ENCODE measurements at regions not wholly inside any gene's neighbourhood (a gene's known extent, or its start where the extent isn't known, plus 50 kb on each side); places are given as distances from the start of the nearest gene placed in this dataset.

DNA sequence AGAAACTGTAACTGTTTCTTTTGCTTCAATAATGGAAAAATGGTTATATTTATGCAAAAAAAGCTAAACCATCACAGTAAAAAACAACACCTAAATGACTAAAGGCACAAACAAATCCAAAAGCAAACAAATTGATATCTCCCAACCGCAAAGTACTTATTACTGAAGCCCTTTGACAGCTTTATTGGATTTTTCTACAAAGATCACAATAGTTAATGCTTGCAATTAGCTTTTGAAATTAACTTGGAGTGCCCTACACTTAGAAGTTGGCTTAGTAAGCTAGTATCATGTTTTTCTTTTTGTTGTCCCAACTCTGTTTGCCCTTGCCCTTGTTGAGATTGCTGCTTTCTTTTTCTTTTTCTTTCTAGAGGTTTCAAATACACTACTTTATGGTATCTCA is 257.5 kb downstream of the INHBA start:
- H3K4me3 ChIP-seq = no peak overlapping the region
- WGBS, 4 donors = 89 to 97% (median 90%) methylated on average over 1 of the region's 1 CpG
- H3K4me1 ChIP-seq (replicated peaks in 1 of 2) = no peaks in the 10 kb centered on the region
- no peak for DNase-seq
- H3K9me3 ChIP-seq (replicated peaks in 1 of 3) = no peaks in the 10 kb centered on the region
- no peaks in the 10 kb centered on the region for H3K27me3 ChIP-seq
- no peaks in the 10 kb centered on the region for H3K36me3 ChIP-seq (replicated peaks in 1 of 2)
- no peak overlapping the region for H3K27ac ChIP-seq
- intact Hi-C loops (cut with DNase I) = no loop called here
- no peak for TF ChIP-seq POLR2A (IDR thresholded peaks at IDR 0.05)
- TF ChIP-seq, protein P1, sequence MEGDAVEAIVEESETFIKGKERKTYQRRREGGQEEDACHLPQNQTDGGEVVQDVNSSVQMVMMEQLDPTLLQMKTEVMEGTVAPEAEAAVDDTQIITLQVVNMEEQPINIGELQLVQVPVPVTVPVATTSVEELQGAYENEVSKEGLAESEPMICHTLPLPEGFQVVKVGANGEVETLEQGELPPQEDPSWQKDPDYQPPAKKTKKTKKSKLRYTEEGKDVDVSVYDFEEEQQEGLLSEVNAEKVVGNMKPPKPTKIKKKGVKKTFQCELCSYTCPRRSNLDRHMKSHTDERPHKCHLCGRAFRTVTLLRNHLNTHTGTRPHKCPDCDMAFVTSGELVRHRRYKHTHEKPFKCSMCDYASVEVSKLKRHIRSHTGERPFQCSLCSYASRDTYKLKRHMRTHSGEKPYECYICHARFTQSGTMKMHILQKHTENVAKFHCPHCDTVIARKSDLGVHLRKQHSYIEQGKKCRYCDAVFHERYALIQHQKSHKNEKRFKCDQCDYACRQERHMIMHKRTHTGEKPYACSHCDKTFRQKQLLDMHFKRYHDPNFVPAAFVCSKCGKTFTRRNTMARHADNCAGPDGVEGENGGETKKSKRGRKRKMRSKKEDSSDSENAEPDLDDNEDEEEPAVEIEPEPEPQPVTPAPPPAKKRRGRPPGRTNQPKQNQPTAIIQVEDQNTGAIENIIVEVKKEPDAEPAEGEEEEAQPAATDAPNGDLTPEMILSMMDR (IDR thresholded peaks at IDR 0.05) = no peak

DNA sequence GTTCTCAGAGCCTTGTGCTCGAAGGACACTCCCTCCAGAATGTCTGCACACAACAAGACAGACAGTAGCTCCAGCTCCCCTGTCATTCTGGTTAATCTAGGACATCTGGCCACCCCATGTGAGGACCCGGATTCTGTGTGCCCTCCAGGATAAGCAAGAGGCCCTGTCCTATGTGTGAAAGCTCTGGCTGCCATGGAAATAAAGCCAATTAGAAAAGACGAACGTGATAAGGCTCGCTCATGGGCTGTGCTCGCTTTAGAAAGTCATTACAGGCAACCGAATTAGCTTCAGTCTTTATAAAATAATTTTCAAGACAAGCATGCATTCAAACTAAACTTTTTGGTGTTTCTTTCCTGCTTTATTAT is 263.4 kb downstream of the INHBA start:
- WGBS, 4 donors = 70 to 81% (median 72%) methylated on average over 7 of the region's 7 CpGs
- Histone ChIP-seq H3K4me3 (no peak overlapping the region), H3K9me3 (replicated peaks in 1 of 3) (no peaks in the 10 kb centered on the region), H3K27ac (no peak overlapping the region), H3K4me1 (replicated peaks in 1 of 2) (no peaks in the 10 kb centered on the region), H3K27me3 (no peaks in the 10 kb centered on the region), H3K36me3 (replicated peaks in 1 of 2) (no peaks in the 10 kb centered on the region)
- DNase-seq = no peak
- intact Hi-C loops (cut with DNase I) = no loop called here
- TF ChIP-seq, protein P1 (IDR thresholded peaks at IDR 0.05) = no peak
- no peak for TF ChIP-seq POLR2A (IDR thresholded peaks at IDR 0.05)

DNA sequence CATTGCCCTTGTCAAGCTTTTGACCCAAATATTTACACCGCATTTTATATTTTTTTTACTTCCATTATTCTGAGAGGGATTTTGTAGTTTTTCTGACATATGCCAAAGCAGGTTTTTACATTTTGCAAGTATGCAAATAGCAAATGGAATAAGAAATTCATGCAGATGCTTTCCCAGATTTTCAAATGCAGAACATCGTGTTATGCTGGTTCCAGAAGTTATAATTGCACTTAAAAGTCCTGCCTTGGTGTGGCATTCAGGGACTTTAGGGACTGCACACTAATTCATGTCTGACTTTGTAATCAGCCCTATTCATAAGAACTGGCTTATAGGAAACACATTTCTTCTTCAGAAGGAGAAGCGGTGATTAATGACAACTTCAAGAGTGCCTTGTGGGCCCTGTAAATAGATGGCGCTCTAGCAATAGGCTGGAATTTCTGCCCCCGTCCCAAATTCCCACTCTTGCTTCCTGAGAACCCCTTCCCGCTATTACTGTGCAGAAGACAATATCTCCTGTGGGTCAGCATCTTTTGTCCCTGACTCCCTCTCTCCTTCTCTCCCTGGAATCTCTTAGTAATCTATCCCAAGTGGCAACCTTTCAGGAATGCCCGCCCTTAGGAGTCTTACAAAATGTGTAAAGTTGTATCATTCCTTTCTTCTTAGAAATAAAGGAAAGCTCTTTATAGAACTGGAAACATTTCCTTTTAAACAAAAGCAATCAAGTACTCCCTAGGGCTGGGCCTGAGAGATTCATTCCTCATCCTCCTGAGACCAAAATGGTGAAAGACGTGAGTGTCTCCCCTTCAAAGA is 264.0 kb downstream of the INHBA start:
- no peaks in the 10 kb centered on the region for H3K27me3 ChIP-seq
- H3K4me3 ChIP-seq = no peak overlapping the region
- DNase-seq = no peak
- intact Hi-C loops (cut with DNase I) = no loop called here
- H3K4me1 ChIP-seq (replicated peaks in 1 of 2) = no peaks in the 10 kb centered on the region
- H3K9me3 ChIP-seq (replicated peaks in 1 of 3) = no peaks in the 10 kb centered on the region
- no peaks in the 10 kb centered on the region for H3K36me3 ChIP-seq (replicated peaks in 1 of 2)
- WGBS, 4 donors = 90 to 94% (median 93%) methylated on average over 8 of the region's 8 CpGs
- no peak for TF ChIP-seq POLR2A (IDR thresholded peaks at IDR 0.05)
- TF ChIP-seq, protein P1 (IDR thresholded peaks at IDR 0.05) = no peak
- no peak overlapping the region for H3K27ac ChIP-seq

DNA sequence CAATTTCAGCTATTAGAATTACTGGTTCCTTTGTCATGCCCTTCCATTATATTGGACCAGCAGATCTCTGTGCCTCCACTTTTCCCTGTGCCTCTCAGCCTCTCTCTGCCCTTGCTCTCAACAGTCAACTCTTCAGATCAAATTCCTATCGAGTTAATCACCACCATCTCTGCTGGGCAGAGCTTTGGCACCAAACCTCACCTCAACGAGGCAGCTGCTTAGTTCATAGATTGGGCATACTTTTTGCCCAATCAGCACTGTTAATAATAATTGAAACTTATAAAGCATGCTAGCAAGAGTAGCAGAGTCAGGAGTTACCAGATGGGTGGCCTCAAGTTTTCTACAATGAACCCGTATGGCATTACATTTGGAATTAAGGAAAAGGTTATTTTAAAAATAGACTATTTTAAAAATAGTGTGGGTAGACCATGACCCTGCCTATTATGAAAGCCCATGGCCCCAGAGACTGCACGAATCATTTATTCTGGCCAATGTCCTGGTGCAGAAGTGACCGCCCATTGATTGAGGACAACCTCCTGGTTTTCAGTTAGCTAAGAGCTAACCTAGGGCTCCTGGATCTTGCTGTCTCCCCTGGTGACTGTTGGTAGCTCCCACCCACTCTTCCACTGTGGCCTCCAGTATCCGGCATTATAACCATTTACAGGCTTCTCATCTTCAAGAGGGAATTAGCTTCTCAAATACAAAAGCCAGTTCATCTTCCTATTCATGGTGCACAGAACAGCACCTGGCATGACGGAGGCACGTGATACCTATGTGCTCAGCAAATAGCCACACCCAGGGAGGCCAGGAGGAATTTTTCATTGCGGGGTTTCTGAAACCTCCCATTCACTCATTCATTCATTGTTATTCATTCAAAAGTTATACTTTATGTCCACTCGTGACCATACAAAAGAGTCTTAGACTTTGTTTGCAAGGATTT is 265.4 kb downstream of the INHBA start:
- Histone ChIP-seq H3K27ac (no peak overlapping the region), H3K36me3 (replicated peaks in 1 of 2) (no peaks in the 10 kb centered on the region), H3K4me3 (no peak overlapping the region), H3K4me1 (replicated peaks in 1 of 2) (no peaks in the 10 kb centered on the region), H3K9me3 (replicated peaks in 1 of 3) (no peaks in the 10 kb centered on the region), H3K27me3 (no peaks in the 10 kb centered on the region)
- DNase-seq = peak in 6 of 7 donors; percentile 23 to 50 (median 39)
- WGBS, 4 donors = 61 to 69% (median 63%) methylated on average over 9 to 10 of the region's 10 CpGs
- intact Hi-C loops (cut with DNase I) = no loop called here
- TF ChIP-seq, protein P1 (IDR thresholded peaks at IDR 0.05) = no peak
- no peak for TF ChIP-seq POLR2A (IDR thresholded peaks at IDR 0.05)
